Motor neuron (in vitro differentiated cells): ENCODE measurements at regions not wholly inside any gene's neighbourhood (a gene's known extent, or its start where the extent isn't known, plus 50 kb on each side); places are given as distances from the start of the nearest gene placed in this dataset.
A peak's percentile ranks its signal among the peaks of the same experiment; 100 is the strongest.

ENCODE experiments used
- ATAC-seq, 8 experiments: fragments of 200-7000 bp; cut with Tn5 transposase; replicated peaks in 6 of 8; 2 replicates each; pipeline ENCODE4 v1.8.0; 2021; ENCODE audit warnings: mild to moderate bottlenecking in 8 of 8, moderate library complexity in 8 of 8
- H3K27ac ChIP-seq, 2 donors: fragments of 250-450 bp; sonication (Bioruptor Pico); 2 replicates each; pipeline ENCODE4 v1.9.0; 2021; ENCODE audit warnings: antibody characterized with exemption in 2 of 2, mild to moderate bottlenecking in 2 of 2, moderate library complexity in 1 of 2
- H3K4me1 ChIP-seq, 2 donors: fragments of 250-450 bp; sonication (Bioruptor Pico); replicated peaks in 1 of 2; 2 replicates each; pipeline ENCODE4 v1.6.1; 2021; ENCODE audit warnings: antibody characterized with exemption in 2 of 2, mild to moderate bottlenecking in 2 of 2, moderate library complexity in 1 of 2
- H3K4me3 ChIP-seq, 5 donors: fragments of 250-450 bp; sonication (Bioruptor Pico); 2 replicates each; pipeline ENCODE4 v1.9.0; 2021; ENCODE audit warnings: antibody characterized with exemption in 5 of 5, mild to moderate bottlenecking in 5 of 5, moderate library complexity in 4 of 5
- WGBS, 10 experiments: fragments of 450-650 bp; shearing (Covaris generic); methylation state at CpG; one replicate each; pipeline ENCODE4 v1.0.0; 2022; 5-methylcytosine and 5-hydroxymethylcytosine counted together
- in situ Hi-C, 9 experiments: fragments of 400-800 bp; cut with MboI; loops; one replicate each; pipeline ENCODE4 v1.15.0; 2021; ENCODE audit warnings: low sequenced_read_pairs in 9 of 9, low pct_unique_long_range_greater_than_20kb in 2 of 9; ENCODE audit not compliant: unreplicated experiment in 9 of 9

DNA sequence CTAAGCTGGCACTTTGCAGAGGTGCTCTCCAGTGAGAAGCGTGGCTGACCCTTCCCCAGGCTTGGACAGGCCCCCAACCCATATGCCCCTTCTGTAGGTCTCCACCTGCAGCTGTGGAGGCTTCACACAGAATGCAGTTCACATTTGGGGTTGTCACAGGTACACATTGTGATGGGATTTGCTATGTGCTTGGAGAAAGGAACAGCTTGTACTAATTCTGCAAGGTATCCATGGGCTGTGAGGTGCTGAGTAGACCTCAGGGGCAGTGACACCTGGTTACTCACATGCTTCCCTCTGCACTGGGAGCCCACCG, 188.9 kb downstream of the CXCL12 start:
- no peak for ATAC-seq
- no peak overlapping the region for H3K4me3 ChIP-seq
- WGBS, 10 experiments = 0 to 100% (median 62%) methylated on average over 1 of the region's 2 CpGs; no CpG with 5 or more reads in 6 of the 10 experiments
- in situ Hi-C loops = no loop called here
- no peaks in the 10 kb centered on the region for H3K4me1 ChIP-seq
- H3K27ac ChIP-seq = no peak overlapping the region

DNA sequence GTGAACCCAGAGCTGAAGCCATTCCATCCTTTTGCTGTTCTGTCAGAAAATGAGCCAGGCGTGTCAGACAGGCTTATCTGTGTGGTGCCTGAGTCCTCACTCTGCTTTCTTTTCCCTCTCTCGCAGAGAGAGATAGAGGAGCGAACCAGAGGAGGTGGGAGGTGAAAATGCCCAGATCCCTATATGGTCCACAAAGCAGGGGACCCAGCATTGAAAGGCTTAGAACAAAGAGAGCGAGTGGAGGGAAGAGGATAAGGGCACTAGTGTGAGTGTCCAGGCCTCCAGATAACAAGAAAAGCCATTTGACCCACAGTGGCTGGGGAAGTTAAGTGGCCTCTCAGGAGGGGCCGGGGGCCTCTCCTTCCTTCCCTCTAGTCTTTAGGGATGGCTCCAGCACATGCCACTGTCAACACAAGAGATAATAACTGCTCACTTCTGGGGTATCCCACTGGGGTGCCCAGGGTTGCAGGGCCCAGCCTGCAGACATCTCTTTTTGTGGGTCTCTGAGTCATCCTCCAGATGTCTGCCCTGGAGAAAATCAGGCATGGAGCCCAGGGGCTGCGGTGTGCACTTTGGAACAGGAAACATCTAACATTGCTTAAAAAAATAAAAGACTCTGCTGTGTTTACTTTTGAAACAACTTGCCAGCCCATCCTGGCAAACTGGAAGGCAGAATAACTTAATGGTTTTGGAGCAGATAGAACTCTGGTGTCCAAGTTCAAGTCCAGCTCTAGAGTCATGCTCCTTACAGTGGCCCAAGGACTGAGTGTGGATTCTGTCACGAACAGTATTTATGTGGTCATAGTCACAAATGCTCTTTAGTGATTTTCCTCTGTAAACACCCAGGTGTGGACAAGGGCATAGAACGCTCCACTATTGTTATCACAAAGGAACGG, 189.5 kb downstream of the CXCL12 start:
- no peak overlapping the region for H3K4me3 ChIP-seq
- peak in 2 of 8 experiments; percentile 37 to 57 for ATAC-seq
- in situ Hi-C loops = no loop called here
- no peak overlapping the region for H3K27ac ChIP-seq
- 10 to 100% (median 83%) methylated on average over 1 to 4 of the region's 9 CpGs for WGBS, 10 experiments
- no peaks in the 10 kb centered on the region for H3K4me1 ChIP-seq

DNA sequence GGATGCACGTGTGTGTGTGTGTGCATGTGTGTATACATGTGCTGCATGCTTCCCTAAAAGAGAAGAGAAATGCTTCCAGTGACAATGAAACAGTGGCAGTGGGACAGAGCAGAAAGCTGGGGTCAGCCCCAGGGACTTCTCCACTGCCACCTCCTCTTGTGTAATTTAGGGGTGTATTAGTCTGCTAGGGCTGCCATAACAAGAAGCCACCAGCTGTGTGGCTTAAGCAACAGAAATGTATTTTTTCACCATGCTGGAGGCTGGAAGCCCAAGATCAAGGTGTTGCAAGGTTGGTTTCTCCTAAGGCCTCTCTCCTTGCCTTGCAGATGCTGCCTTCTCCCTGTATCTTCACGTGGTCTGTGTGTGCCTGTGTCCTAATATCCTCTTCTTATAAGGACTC, 190.5 kb downstream of the CXCL12 start:
- Histone ChIP-seq H3K4me1 (no peaks in the 10 kb centered on the region), H3K4me3 (no peak overlapping the region), H3K27ac (no peak overlapping the region)
- in situ Hi-C loops = no loop called here
- ATAC-seq = no peak
- 30 to 100% (median 83%) methylated on average over 1 to 2 of the region's 2 CpGs; no CpG with 5 or more reads in 5 of the 10 experiments for WGBS, 10 experiments

GRCh38 chr10:44193567-44194220, 191.2 kb downstream of the CXCL12 start:
- Histone ChIP-seq H3K4me3 (no peak overlapping the region), H3K4me1 (no peaks in the 10 kb centered on the region), H3K27ac (no peak overlapping the region)
- ATAC-seq = no peak
- in situ Hi-C loops = no loop called here
- 10 to 88% (median 70%) methylated on average over 2 to 4 of the region's 5 CpGs; no CpG with 5 or more reads in 5 of the 10 experiments for WGBS, 10 experiments

DNA sequence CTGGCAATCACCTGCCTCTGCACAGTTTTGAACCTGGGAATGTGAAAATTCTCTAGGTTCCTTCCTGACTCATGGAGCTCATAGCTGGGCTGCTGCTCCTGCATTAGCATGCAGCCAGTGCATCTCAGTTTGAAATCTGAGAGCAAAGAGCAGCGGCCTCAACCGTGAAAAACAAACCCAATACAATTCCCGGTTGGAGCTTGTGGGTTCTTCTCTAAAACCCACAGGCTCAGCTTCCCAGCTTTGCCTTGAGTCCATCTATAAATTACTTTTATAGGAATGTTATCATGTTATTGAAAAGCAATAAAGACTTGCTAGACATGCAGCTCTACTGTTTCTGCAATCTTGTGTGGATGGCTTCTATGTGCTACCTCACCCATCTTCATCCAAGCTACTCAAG, 191.7 kb downstream of the CXCL12 start:
- 8 to 81% methylated on average over 2 to 3 of the region's 3 CpGs; no CpG with 5 or more reads in 8 of the 10 experiments for WGBS, 10 experiments
- in situ Hi-C loops = no loop called here
- Histone ChIP-seq H3K4me1 (no peaks in the 10 kb centered on the region), H3K27ac (no peak overlapping the region), H3K4me3 (no peak overlapping the region)
- no peak for ATAC-seq

GRCh38 chr10:44192435-44192834, 192.5 kb downstream of the CXCL12 start:
- WGBS, 10 experiments = 27 to 100% (median 80%) methylated on average over 1 to 4 of the region's 6 CpGs; no CpG with 5 or more reads in 3 of the 10 experiments
- in situ Hi-C loops = no loop called here

GRCh38 chr10:44190541-44190940, 194.4 kb downstream of the CXCL12 start:
- ATAC-seq = no peak
- no peak overlapping the region for H3K27ac ChIP-seq
- in situ Hi-C loops = no loop called here
- no peaks in the 10 kb centered on the region for H3K4me1 ChIP-seq
- H3K4me3 ChIP-seq = no peak overlapping the region

More at GRCh38 chr10:44192435-44192834, 192.5 kb downstream of the CXCL12 start:
- Histone ChIP-seq H3K4me3 (no peak overlapping the region), H3K27ac (no peak overlapping the region), H3K4me1 (no peaks in the 10 kb centered on the region)
- no peak for ATAC-seq

- ATAC-seq = no peak
- no peak overlapping the region for H3K27ac ChIP-seq
- in situ Hi-C loops = no loop called here
- H3K4me1 ChIP-seq = no peaks in the 10 kb centered on the region
- H3K4me3 ChIP-seq = no peak overlapping the region
- 0 to 100% (median 70%) methylated on average over 1 of the region's 1 CpG; no CpG with 5 or more reads in 4 of the 10 experiments for WGBS, 10 experiments
Measured at GRCh38 chr10:44186821-44187220, 198.1 kb downstream of the CXCL12 start.

- WGBS, 10 experiments = 0 to 80% (median 30%) methylated on average over 1 to 2 of the region's 2 CpGs; no CpG with 5 or more reads in 5 of the 10 experiments
- H3K4me1 ChIP-seq = no peaks in the 10 kb centered on the region
- no peak overlapping the region for H3K27ac ChIP-seq
- H3K4me3 ChIP-seq = no peak overlapping the region
- in situ Hi-C loops = no loop called here
- ATAC-seq = no peak
Measured at GRCh38 chr10:44186150-44186549, 198.7 kb downstream of the CXCL12 start.

DNA sequence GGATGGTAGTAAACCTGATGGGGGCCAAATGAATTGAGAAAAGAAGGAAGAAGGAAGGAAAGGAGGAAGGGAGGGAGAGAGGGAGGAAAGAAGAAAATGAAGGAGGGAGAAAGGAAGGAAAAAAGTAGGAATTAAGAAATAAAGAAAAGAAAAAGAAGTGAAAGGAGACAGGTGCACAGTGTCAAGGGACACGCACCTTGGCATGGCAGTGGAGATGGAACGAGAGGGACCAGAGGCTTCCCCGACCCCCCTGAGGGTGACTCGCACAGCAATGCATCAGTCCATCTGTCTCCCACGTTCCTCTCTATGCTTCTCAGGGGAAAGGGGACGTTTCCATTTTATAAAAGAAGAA, 199.6 kb downstream of the CXCL12 start:
- Histone ChIP-seq H3K4me3 (no peak overlapping the region), H3K4me1 (no peaks in the 10 kb centered on the region), H3K27ac (no peak overlapping the region)
- WGBS, 10 experiments = 10 to 82% (median 67%) methylated on average over 2 to 6 of the region's 6 CpGs; no CpG with 5 or more reads in 1 of the 10 experiments
- in situ Hi-C loops = no loop called here
- ATAC-seq = no peak

DNA sequence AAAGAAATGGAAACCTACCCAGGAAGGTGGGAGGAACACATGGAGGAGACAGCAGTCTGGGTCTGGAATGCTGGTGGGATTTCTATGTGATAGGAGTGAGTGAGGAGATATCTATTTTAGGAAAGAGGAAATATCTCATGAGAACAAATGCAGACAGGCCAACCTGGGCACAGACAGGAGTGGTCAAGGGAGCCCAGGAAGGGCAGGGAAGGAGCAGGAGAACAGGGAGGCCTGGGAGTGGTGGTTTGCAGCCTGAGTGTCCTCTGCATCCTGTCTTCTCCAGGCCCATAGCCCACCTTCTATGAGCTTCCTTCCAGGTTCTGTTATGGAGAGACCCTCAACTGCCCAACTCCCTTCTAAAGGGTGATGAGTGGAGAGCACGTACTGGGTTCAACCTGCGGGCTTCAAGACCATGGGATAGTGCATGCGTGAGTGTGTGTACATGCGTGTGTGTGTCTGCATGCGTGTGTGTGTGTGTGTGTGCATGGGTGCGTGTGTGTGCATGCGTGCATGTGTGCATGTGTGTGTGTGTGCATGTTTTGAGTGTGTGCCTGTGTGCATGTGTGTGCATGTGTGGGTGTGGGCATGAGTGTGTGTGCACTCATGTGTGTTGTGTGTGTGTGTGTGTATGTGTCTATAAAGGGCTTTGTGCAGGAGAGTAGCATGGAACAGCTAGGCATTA, 200.1 kb downstream of the CXCL12 start:
- no peak overlapping the region for H3K27ac ChIP-seq
- 89 to 100% (median 90%) methylated on average over 1 to 7 of the region's 7 CpGs; no CpG with 5 or more reads in 3 of the 10 experiments for WGBS, 10 experiments
- H3K4me3 ChIP-seq = no peak overlapping the region
- in situ Hi-C loops = no loop called here
- no peak for ATAC-seq
- H3K4me1 ChIP-seq = no peaks in the 10 kb centered on the region

DNA sequence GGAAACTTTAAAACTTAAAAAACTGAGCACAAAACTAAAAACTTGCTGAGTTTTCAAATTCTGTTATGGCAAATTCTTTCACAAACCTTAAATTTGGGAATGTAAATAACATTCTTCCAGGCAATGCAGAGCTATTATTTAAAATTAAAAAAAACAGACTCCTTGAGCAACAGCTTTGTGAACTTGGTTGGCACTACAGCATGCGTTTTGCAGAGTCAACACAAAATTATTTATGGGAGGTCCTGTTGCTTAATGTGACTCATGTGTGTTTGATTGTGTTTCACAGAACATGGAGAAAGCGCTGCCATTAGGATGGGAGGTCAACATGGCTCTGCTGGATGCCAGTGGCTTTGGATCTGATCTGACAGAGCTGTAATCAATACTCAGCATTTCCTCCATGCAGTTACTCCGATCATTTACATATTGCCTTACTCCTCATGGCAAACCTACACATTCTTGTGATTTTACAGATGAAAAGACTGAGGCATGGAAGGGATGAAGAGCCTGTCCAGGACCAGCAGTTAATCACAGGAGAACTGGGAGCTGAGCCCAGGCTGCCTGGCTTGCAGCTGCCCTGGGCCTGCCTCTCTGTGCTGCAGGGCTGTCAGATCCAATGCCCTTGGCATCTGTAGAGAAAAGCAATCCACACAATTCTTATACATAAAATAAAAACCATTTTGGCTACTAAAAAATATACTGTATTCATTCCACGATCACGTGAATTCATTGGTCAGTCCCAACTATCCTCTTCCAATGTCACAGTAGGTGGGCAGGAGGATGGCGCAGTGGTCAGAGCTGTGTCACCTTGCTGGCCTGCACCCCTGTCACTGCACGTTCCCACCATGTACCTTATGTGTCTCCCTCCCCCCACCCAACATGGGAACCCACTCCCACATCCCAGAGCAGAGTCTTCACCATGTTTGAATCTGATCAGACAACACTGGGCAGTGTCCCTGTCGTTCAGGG, 200.9 kb downstream of the CXCL12 start:
- no peaks in the 10 kb centered on the region for H3K4me1 ChIP-seq
- ATAC-seq = no peak
- 0 to 87% (median 47%) methylated on average over 1 to 4 of the region's 8 CpGs; no CpG with 5 or more reads in 2 of the 10 experiments for WGBS, 10 experiments
- in situ Hi-C loops = no loop called here
- no peak overlapping the region for H3K4me3 ChIP-seq
- no peak overlapping the region for H3K27ac ChIP-seq
